ENCODE measurements at regions not wholly inside any gene's neighbourhood (a gene's known extent, or its start where the extent isn't known, plus 50 kb on each side); places are given as distances from the start of the nearest gene placed in this dataset.
A peak's percentile ranks its signal among the peaks of the same experiment; 100 is the strongest.

- intact Hi-C loops (cut with DNase I), result no loop called here
- H3K9me3 ChIP-seq, result no peaks in the 10 kb centered on the region
- H3K4me3 ChIP-seq, result no peak overlapping the region
- no peaks in the 10 kb centered on the region for H3K36me3 ChIP-seq
- ATAC-seq, result no peak
- peaks cover 3% of the 10 kb centered on the region for H3K27me3 ChIP-seq (ENCODE audit: low read depth)
- TF ChIP-seq CTCF (IDR thresholded peaks at IDR 0.05), result no peak
- peaks cover 18% of the 10 kb centered on the region for H3K4me1 ChIP-seq
- H3K27ac ChIP-seq, result peak overlapping the region; percentile 18
- DNase-seq, result no peak
These were observed 436.4 kb upstream of the SALL3 start for GRCh38 chr18:78543201-78543725.

GRCh38 chr18:78546281-78546680 is 433.3 kb upstream of the SALL3 start:
- ATAC-seq (no peak), DNase-seq (no peak)
- no peak for TF ChIP-seq CTCF (IDR thresholded peaks at IDR 0.05)
- no peak overlapping the region for H3K27ac ChIP-seq
- no peak overlapping the region for H3K4me3 ChIP-seq
- intact Hi-C loops (cut with DNase I), result no loop called here
- no peaks in the 10 kb centered on the region for H3K36me3 ChIP-seq
- peaks cover 3% of the 10 kb centered on the region for H3K27me3 ChIP-seq (ENCODE audit: low read depth)
- H3K9me3 ChIP-seq, result no peaks in the 10 kb centered on the region
- H3K4me1 ChIP-seq, result peaks cover 18% of the 10 kb centered on the region

- Histone ChIP-seq H3K27ac (no peak overlapping the region), H3K9me3 (no peaks in the 10 kb centered on the region), H3K36me3 (no peaks in the 10 kb centered on the region), H3K4me3 (no peak overlapping the region), H3K27me3 (ENCODE audit: low read depth) (peaks cover 3% of the 10 kb centered on the region), H3K4me1 (peaks cover 4% of the 10 kb centered on the region)
- ATAC-seq, result peak in 1 of 2 donors; percentile 19
- intact Hi-C loops (cut with DNase I), result no loop called here
- no peak for DNase-seq
- no peak for TF ChIP-seq CTCF (IDR thresholded peaks at IDR 0.05)
These were observed 431.8 kb upstream of the SALL3 start for GRCh38 chr18:78547817-78548216.

- Histone ChIP-seq H3K27me3 (ENCODE audit: low read depth) (peaks cover 3% of the 10 kb centered on the region), H3K4me1 (no peaks in the 10 kb centered on the region), H3K36me3 (no peaks in the 10 kb centered on the region), H3K4me3 (no peak overlapping the region), H3K9me3 (no peaks in the 10 kb centered on the region), H3K27ac (no peak overlapping the region)
- DNase-seq, result no peak
- peak; percentile 12 to 21 for ATAC-seq
- no peak for TF ChIP-seq CTCF (IDR thresholded peaks at IDR 0.05)
- intact Hi-C loops (cut with DNase I), result no loop called here
These were observed 431.2 kb upstream of the SALL3 start for GRCh38 chr18:78548261-78549058.

GRCh38 chr18:78549971-78550370 is 429.6 kb upstream of the SALL3 start:
- DNase-seq, result no peak
- no peak for ATAC-seq
- intact Hi-C loops (cut with DNase I), result no loop called here
- H3K27me3 ChIP-seq (ENCODE audit: low read depth), result peaks cover 3% of the 10 kb centered on the region
- H3K27ac ChIP-seq, result no peak overlapping the region
- TF ChIP-seq CTCF (IDR thresholded peaks at IDR 0.05), result no peak
- no peaks in the 10 kb centered on the region for H3K36me3 ChIP-seq
- H3K9me3 ChIP-seq, result peaks cover 10% of the 10 kb centered on the region
- no peaks in the 10 kb centered on the region for H3K4me1 ChIP-seq
- H3K4me3 ChIP-seq, result no peak overlapping the region

All from lower lobe of right lung (tissue), 2 donors.